ENCODE measurements at regions not wholly inside any gene's neighbourhood (a gene's known extent, or its start where the extent isn't known, plus 50 kb on each side); places are given as distances from the start of the nearest gene placed in this dataset.
"Not testable (repeated sequence)": the region's sequence is repeated elsewhere in the genome, so short reads cannot be mapped to it uniquely, and the experiment has no call there.

DNA sequence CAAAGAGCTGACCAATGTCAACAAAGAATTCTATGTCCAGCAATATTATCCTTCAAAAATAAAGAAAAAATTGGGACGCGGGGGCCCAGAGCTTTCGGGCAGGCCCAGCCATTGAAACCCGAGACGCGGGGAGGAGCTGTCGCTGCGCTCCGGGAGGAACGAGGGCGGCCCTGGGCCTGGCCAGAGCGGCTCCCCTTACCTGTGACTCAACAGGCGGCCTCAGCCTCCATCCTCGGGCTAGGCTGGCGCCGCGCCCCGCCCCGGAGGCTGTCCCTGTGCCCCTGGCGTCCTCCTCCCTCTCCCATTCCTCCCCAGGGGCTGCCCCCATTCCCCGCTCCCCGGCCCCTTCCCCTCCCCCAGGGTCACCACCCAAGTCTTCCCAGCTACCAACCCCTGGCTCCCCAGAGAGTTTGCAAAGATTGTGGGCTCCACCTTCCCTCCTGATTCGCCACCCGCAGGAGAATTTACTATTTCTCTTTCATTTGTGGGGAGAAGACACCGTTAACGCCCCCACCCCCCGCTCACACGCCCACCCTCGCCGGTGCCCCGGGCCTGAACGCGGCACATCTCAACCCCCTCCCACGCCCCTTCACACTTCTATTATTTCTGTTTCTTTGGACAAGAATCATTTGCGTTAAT is 127.9 kb downstream of the ARRDC4 start:
- DNase-seq, result not testable (repeated sequence)

DNA sequence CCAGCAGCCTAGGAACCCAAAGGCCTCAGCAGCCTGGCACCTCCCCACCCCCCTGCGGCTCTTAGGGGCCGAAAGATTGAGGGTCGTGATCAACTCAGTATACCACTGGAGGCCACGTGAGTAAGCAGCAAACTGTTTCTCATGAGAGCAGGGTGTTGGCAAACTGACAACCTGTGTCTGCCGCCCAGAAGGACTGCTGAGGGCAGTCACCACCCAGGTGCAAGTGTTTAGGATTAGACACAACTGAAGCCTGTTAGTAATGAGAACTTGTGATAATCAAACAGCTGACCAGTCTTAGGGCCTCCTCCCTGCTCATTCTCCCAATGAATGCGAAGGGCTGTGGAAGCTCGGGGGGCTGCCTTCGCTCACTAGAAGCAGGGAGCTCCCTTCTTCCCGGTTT is 128.8 kb downstream of the ARRDC4 start:
- not testable (repeated sequence) for DNase-seq

DNA sequence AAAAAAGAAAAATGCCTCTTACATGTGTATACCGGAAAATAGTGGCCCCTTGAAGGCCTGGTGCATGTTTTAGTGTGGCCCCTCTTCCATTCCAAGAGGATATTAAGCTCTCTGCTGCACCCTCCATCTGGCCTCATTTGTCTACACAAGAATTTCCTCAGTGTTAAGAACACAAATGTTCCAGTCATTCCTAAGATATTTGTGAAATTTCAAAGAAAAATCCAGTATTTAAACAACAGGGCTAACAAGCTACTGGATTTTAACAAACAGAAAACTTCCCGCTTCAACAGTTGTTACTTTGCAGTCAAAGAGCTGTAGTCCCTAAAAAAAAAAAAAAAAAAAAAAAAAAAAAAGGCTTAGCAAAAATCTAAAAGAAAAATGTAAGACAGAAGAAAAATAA is 137.5 kb downstream of the ARRDC4 start:
- not testable (repeated sequence) for DNase-seq

DNA sequence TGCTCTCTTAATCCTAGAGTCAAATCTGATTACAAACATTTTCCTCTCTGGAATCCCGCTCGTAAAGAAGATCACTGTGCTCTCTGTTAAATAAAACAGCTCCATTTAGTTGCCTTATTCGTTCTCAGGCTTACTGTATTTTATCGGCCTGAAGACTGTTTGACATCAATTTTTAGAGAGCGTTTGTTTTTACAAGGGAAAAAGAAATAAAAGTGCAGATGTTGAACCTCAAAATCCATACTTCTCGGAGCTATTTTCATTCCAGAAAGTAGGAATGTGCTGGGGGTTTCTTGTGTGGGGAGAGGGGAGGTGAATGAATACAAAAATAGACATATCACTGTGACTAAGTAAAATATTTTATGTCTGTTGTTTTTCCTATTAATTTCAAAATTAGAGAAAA is 140.1 kb downstream of the ARRDC4 start:
- DNase-seq, result not testable (repeated sequence)

DNA sequence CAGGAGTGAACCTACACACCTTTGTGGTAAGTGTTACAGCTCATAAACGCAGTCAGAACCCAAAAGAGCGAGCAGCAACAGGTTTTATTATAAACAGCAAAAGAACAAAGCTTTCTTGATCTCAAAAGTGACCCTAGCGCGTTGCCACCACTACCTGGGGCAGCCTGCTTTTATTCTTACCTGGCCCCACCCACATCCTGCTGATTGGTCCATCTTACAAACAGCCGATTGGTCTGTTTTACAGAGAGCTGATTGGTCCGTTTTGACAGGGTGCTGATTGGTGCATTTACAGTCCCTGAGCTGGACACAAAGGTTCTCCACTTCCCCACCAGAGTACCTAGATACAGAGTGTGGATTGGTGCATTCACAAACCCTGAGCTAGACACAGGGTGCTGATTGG is 143.1 kb downstream of the ARRDC4 start:
- DNase-seq, result no peak

DNA sequence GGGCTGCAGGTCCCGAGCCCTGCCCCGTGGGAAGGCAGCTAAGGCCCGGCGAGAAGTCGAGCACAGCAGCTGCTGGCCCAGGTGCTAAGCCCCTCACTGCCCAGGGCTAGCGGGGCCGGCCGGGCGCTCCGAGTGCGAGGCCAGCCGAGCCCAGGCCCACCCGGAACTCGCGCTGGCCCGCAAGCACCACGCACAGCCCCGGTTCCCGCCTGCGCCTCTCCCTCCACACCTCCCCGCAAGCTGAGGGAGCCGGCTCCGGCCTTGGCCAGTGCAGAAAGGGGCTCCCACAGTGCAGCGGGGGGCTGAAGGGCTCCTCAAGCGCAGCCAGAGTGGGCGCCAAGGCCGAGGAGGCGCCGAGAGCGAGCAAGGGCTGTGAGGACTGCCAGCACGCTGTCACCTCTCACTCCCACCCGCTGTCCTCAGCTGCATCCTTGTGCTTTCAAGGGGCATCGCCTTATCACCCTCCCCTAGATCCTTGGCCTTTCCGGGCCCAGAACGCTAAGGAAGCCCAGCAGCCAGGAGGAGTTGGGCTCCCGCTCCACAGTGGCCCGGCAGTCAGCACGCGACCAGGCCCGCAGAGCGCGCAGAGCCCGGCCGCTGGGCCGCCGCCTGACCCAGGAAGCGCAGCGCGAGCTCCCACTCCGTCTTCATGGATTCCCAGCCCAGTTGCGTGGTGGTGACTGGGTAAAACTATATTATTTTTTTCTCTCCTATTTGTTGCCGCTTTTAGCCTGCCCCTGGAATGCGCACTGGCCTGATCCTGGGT is 144.1 kb downstream of the ARRDC4 start:
- DNase-seq, result not testable (repeated sequence)

DNA sequence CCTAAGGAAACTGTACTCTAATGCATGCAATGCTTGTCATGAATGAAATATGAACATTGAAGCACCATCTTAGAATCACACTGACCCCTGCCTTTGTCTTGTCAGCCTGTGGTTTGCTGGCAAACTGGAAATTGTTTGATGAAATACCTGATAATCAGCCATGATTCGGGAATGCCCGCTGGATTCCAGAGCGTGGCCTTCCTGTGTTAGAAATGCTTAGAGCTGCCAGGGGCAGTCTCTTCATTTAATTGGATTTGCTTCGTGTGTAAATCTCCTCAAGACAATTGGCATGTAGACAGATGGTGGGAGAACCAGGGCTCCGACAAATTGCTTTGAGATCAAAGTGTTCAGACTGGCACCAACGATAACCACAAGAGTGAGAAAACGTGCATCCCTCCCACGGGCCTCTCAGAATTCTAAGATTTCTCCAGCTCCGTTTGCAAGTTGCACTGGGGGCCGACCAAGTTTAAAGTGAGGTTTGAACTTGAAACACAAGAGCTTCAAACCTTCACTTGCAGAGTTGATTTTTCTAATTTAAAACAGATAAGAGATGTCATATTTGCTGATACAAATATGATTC is 146.2 kb downstream of the ARRDC4 start:
- not testable (repeated sequence) for DNase-seq

DNA sequence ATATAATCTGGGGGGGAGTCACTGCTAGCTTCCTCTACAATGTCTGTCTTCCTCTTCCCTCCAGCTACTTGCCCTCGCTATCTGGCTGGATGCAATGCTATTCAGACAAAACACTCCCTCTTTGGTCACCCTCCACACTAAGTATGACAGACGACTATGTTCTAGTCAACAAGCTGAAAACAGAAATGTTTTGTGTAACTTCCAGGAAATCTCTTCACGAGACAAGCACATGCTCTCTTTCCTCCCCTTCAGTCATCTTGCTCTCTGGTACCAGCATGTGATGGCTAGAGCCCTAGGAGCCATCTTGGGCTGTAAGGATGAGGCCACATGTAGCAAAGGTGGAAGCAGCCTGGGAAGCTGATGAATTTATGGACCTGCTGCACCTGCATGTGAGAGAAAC is 151.3 kb downstream of the ARRDC4 start:
- no peak for DNase-seq

DNA sequence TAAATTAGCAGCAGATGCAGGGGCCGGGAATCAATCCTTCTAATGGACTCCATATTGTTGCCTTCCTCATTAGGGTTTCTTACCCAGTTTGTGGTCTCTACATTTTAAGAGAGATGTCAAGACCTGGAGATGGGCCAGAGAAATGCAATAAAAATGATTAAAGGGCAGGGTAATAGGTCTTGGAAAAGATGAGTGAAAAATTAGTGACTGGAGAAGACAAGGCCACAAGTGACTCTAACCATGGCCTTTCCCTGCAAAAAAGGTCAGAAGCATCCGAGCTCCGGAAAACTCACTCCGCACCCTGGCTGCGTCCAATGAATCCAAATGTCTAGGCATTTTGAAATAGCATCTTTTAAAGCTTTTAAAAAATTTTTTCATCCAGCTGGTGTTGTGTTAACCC is 152.8 kb downstream of the ARRDC4 start:
- no peak for DNase-seq

DNA sequence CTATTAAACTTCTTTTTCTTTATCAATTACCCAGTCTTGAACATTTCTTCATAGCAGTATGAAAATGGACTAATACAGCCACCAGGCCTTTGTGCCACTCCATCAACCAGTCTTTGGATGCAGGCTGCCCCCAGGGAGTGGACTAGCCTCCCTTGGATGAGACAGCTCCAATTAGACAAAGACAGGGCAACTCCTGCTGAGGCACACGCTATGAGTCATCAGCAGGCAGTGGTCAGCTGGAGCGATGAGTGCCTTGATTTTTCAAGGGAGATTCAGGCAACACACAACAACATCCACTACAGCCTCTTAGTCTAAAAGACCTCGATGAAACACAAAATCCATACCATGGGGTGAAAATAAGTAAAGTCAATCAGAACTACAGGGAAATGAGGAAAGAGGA is 160.1 kb downstream of the ARRDC4 start:
- DNase-seq, result peak; percentile 39

DNA sequence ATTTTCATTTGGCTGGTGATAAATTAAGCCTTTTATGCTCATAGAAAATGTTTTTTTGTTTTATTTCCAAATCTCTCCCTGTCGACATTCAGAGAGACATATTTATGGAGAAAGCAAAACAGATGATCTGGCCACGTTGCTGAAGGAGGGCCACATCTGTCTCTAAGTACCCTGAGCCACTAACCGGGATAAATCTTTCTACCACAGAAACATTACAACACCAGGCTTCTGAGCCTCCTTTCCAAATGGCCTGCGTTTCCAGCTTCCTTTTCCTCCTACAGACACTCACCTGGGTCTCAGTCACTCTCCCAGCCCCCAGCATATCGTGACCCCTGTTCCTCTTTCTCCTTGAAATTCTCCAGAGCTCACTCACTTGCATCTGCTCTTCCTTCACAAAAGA is 161.0 kb downstream of the ARRDC4 start:
- DNase-seq, result no peak

DNA sequence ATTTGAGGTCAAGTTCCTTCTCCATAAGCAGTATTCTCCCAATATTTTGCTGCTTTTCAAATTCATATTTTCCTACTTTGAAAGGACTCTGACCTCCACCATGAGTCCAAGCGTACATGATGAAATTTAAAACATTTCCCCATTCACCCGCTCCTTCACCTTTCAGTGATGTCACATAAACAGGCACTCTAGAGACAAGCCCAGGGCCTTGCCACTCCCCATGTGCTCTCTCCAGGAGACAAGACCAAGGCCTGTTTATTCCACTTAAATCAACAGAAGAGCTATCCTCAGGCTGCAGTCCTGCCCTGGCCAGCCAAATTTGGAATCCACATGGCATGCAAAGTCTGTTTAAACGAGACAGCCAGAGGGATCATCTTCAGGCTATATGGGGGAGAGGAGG is 161.5 kb downstream of the ARRDC4 start:
- no peak for DNase-seq

DNA sequence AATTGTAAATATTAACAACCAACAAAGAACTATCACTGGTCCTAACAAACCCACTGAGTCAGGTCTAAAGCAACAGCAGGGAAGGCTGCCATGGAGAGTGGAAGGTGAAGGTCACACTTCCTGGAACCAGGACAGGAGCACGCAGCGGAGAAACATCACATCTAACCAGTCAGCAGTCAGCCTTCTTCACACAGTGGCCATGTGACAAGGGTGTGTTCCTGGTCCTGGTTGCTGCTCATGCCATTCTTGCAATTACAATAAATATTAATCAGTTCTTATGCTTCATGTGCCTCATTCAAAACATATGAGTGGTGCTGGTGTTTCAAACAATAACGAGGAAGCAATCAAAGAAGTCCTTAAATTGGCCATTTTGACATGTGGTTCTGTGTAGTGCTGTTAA is 162.8 kb downstream of the ARRDC4 start:
- DNase-seq, result no peak

DNA sequence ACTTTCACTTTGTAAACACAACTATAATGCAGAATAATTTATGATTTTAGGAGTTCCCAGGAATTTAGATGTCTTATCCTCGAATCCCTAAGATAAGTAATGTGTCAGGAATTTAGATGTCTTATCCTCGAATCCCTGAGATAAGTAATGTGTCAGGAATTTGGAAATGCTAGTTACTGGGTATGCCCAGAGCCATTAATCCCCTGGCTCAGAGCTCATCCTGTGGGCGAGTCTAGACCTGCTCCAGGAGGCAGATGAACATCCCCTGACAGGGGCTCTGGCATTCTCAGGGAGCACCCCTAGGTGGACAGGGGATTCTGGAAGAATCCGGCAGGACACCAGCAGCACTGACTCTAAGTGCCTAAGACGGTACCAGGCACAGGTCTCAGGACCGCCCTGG is 163.3 kb downstream of the ARRDC4 start:
- DNase-seq, result peak; percentile 67

DNA sequence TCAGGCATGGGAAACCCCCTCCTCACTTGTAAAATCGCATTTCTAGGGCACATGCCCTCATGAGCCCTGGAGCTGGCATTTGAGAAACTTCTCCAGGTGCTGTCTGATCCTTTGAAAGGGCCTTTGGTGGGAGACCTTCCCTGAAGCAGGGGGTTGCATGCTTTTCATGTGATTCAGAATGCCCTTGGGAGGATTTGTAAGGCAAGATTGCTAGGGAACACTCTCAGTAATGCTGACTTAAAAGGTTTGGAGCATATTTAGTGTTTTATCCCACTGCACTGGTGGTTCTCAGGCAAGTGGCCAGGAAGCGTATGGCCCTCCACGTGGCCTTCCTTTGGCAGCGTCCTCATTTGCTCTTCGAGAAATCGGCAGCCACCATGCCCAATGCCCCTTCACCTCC is 164.1 kb downstream of the ARRDC4 start:
- peak; percentile 63 for DNase-seq

DNA sequence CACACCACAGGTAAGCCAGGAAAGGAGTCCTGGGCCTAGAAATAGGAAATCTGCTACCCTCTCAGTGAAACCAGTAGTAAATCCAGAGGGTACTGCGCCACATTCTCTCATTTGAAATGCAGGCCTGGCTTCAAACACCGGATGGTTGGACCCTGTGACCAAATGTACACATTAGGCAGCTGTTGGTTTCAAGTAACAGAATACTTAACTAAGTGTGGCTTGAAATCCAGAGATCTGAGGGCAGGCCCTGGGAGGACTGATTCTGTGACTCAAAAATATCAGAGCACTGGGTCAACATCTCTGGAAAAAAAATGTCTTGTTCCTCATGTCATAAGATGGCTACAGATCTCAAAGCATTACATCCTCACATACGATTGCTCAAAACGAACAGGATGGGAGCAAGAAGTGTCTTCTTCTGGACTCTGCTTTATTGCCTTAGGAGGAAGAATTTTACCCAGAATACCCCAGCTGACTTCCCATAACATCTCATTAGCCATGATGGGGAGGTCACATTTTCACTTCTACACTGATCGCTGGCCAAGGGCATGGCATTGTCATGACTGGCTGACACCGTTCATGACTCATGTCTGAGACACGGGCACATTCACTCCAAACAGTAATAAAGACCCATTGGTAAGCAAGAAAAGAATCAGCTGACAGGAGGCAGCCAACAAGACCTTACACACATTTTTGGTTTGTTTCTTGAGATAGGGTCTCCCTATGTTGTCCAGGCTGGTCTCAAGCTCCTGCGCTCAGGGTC is 166.0 kb downstream of the ARRDC4 start:
- peak; percentile 22 for DNase-seq

DNA sequence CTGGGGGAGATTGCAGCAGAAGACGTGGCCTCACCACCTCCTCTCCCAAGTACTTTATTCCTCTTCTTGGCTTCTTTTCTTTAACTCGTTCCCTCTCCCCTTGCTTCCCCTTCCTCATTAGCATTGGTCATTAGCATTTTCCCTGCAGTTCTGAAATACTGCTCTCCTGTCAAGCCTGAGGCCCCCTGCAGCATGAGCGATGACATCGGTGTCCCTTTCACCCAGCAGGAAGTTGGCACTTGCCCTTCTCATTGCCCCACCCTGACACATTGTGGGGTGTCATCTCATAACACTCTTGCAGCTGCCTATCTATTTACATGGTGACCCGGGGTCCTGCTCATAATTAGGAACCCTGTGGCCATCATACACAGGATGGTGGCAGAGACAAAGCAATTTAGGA is 167.1 kb downstream of the ARRDC4 start:
- DNase-seq, result no peak

DNA sequence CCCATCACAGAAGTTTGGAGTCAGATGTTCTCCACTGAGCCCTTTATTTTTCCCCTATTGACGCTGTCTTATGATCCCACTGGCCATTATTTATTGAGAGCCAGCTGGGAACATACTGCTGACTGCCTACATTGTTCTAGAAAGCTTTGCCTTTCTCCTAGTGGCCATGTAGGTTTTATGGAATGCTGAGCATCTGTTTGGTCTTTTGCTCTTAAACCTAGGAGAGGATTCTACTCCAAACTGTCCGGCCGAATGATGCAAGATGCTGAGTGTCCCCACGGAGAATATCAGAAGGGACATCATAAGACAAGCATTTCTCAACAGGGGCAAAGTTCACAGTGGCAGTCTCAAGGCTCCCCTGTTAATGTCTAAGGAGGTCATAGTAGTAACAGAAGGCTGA is 171.4 kb downstream of the ARRDC4 start:
- DNase-seq, result peak; percentile 12

DNA sequence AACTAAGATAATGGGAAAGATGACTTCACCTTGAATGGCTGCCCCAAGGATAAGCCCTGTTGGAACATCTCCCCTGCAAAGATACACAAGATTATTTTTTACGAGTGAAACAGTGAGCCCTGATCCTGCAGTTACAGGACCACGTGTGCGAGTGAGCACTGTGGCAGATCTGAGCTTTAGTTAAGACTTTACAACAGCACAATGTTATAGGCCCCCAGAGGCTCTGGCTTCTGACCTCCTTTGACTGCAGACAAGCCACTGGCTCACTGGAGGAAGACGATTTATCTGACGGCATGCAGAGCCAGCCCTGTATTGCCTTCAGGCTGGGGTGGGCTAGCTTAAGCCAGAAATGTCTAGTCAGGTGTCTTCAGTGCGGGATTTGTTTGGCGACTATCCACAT is 174.4 kb downstream of the ARRDC4 start:
- DNase-seq, result no peak

DNA sequence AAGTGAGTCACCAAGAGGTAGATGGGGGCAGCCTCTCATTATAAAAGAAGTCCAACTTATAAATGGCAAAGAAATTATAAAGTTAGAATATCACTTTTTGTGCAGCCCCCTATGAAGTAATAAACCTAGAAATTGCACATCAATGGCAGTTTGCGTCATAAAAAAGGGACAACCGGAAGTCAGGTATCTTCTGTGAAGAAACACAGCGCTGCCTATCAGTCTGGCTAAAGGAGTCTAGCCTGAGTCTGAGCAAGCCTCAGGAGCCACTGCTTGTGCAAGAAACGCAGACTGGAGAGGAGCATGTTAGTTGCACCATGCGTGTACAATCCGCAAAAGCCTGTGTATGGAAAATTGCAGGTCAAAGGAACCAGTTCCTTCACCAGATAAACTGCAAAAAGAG is 178.4 kb downstream of the ARRDC4 start:
- DNase-seq, result no peak

DNA sequence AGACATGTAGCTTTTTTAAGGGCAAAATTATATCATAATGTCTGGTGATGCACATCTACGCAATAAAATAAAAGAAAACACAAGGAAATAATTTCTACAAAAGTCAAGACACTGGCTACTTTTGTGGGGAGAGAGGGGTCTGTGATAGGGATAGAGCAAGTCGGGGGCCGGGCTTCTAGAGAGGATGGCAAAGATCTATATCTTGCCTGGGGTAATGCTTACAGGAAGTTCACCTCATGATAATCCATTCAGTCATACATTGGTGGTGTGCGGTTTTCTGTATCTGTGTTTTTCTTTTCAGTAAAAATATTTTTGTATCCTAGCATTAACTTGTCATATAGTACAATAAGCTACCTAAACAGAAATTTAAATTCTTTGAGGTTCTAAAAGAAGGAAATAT is 178.8 kb downstream of the ARRDC4 start:
- no peak for DNase-seq

DNA sequence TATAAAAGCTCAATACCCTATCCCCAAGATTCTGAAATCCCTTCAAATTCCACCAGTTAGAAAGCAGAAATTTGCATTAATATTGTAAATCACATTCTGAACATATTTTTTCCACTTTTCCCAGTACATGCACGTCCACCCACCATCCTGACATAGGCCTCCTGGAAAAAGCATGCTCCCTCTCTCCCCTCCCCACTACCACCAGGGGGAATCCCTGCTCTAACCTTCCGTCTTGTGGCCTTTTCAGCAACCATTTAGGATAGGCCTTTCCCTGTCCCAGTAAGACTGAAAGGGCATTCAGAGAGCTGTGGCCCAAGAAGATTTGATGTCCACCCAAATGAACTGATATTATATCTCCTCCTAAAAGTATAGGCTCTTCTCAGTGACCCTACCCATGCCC is 182.1 kb downstream of the ARRDC4 start:
- no peak for DNase-seq

DNA sequence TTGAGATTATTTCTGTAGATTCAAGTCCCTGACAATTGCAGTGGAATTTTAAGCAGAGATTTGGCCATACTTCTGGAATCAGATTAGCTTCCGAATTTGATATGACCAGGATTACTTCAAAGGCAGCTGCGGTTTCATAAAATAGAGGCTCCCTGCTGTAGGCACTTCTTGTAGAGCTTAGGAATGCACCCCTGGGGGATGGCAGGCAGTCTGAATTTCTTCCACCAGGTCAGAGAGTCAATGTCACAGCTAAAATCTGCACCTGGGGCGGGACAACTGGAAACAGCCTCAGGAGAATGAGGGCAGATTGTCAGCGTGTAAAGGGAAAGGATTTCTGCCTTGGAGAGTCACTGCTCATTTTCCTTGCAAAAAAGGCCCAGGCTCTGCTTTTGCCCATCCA is 182.6 kb downstream of the ARRDC4 start:
- no peak for DNase-seq

Data from fibroblast of skin of scalp (primary cell).